Muscle of leg (tissue), 3 donors: ENCODE measurements at regions not wholly inside any gene's neighbourhood (a gene's known extent, or its start where the extent isn't known, plus 50 kb on each side); places are given as distances from the start of the nearest gene placed in this dataset.

Source experiments
- DNase-seq: peaks from one replicate; pipeline ENCODE4 v3.0.0; 2013
- H3K27ac ChIP-seq: one replicate; pipeline ENCODE4 v1.5.1; 2013; ENCODE audit warnings: mild to moderate bottlenecking, low read length, control low read depth
- H3K27me3 ChIP-seq: one replicate; pipeline ENCODE4 v1.6.1; 2013; ENCODE audit warnings: low read length; ENCODE audit not compliant: control insufficient read depth, insufficient read depth
- H3K36me3 ChIP-seq: one replicate; pipeline ENCODE4 v1.6.1; 2013; ENCODE audit warnings: low read length; ENCODE audit not compliant: control insufficient read depth, insufficient read depth
- H3K4me1 ChIP-seq: one replicate; pipeline ENCODE4 v1.6.1; 2013; ENCODE audit warnings: low read length; ENCODE audit not compliant: control insufficient read depth, insufficient read depth
- H3K4me3 ChIP-seq: one replicate; pipeline ENCODE4 v1.5.1; 2013; ENCODE audit warnings: low read length, control low read depth
- H3K9me3 ChIP-seq: replicated peaks from 2 replicates; pipeline ENCODE4 v1.6.1; 2013; ENCODE audit warnings: low read depth, low read length; ENCODE audit not compliant: control insufficient read depth
- WGBS: methylation state at CpG from one replicate; pipeline ENCODE4 v1.1.5; 2013; ENCODE audit warnings: missing lambda C conversion rate; ENCODE audit not compliant: insufficient coverage; 5-methylcytosine and 5-hydroxymethylcytosine counted together

DNA sequence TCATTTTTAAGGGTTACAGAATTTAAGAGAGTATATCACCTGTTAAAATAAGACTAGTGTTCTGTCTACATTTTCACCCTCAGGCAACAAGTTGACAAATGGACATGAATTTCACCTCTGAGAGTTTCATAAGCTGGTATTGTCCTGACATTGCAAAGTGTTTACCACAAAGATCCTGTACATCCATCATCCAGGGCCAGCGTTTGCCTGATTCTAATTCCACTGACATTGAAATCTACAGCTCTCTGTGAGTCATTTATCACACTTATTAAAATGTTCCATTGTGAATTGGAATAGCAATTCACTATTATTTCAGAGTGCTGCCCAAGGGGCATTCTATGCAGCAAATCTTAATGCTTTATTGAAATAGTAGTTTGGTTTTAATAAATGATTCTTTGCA is 1499.4 kb upstream of the PCDH7 start:
- DNase-seq: no peak
- 60% methylated on average over 1 of the region's 1 CpG for WGBS
- H3K4me3 ChIP-seq: no peak overlapping the region
- no peak overlapping the region for H3K27ac ChIP-seq
- no peaks in the 10 kb centered on the region for H3K9me3 ChIP-seq
- no peaks in the 10 kb centered on the region for H3K4me1 ChIP-seq
- H3K36me3 ChIP-seq: no peaks in the 10 kb centered on the region
- H3K27me3 ChIP-seq: no peaks in the 10 kb centered on the region

DNA sequence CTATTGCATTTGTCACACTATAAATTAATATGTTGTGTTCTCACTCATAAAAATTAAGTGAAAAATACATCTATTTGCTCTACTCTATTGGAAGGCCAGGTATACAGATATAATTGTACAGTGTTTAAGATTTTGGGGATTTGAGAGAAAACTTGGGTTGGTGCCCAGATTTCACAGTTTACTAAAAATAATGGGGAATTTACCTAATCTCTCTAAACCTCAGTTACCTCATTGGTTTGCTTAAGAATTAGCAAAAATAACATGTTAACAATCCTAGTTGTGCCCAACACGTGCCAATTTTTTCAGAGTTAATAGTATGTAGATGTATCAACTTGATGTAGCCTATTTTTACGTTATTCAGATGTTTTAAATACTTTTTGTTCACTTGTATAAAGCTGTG is 1495.3 kb upstream of the PCDH7 start:
- H3K27me3 ChIP-seq: no peaks in the 10 kb centered on the region
- no CpG with 5 or more reads among the region's 2 CpGs for WGBS
- H3K27ac ChIP-seq: no peak overlapping the region
- no peaks in the 10 kb centered on the region for H3K9me3 ChIP-seq
- no peaks in the 10 kb centered on the region for H3K4me1 ChIP-seq
- no peak overlapping the region for H3K4me3 ChIP-seq
- no peak for DNase-seq
- no peaks in the 10 kb centered on the region for H3K36me3 ChIP-seq

DNA sequence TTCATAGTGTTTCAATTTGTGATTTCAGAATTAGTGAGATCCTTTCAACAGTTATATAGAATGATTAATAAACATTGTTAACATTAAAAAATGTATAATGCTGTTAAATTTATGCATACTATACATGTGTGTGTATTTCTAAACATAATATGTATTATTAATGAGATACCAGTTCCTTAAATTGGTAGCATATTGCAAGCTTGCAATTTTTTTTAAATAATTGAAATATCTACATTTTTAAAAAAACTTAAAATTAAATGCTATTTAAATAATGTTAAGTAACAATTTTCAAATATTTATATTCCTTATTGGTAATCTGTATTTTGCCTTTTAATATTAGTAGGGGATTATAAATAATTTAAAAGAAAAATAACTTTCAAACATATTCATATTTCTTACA is 1479.5 kb upstream of the PCDH7 start:
- no peaks in the 10 kb centered on the region for H3K9me3 ChIP-seq
- H3K27ac ChIP-seq: no peak overlapping the region
- no peaks in the 10 kb centered on the region for H3K36me3 ChIP-seq
- H3K4me1 ChIP-seq: no peaks in the 10 kb centered on the region
- H3K27me3 ChIP-seq: no peaks in the 10 kb centered on the region
- H3K4me3 ChIP-seq: no peak overlapping the region
- no peak for DNase-seq

DNA sequence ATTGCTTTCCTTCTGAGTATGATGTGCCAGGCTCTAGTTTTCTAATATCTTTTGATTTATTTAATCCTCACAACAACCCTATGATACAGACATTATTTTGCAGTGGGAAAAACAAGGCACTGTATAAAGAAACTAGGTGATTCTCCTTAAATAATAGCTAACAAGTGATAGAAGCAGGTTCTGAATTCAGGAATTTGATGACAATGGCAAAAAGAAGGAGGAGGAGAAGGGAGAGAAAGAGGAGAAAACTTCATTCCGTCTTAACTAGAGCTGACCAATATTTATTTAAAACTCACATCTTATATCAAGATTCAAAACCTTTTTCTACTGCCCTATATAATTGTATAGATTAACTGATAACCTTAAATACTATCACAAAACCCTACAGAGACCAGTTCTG is 1477.1 kb upstream of the PCDH7 start:
- DNase-seq: no peak
- Histone ChIP-seq H3K9me3 (no peaks in the 10 kb centered on the region), H3K4me3 (no peak overlapping the region), H3K36me3 (no peaks in the 10 kb centered on the region), H3K27ac (no peak overlapping the region), H3K27me3 (no peaks in the 10 kb centered on the region), H3K4me1 (no peaks in the 10 kb centered on the region)
- no CpG with 5 or more reads among the region's 1 CpG for WGBS

DNA sequence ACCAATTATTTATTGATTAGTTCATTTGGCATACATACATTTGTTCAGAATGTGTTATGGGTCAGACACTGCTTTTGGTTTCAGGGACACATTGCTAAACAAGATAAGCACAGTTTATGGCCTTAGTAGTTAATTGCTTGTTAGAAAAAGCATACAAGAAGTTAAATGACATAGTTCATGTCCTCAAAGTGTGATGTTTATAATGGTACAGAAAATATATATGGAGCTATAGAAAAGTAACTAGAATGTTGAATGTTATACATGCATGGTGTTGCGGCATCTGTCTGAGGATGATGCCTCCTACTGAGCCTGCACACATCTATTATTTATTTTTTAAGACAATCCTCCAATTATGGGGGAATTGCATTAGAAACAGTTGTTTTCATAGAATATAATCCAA is 1476.3 kb upstream of the PCDH7 start:
- H3K36me3 ChIP-seq: no peaks in the 10 kb centered on the region
- no peak overlapping the region for H3K27ac ChIP-seq
- WGBS: no CpG with 5 or more reads among the region's 1 CpG
- H3K4me3 ChIP-seq: no peak overlapping the region
- no peaks in the 10 kb centered on the region for H3K9me3 ChIP-seq
- H3K27me3 ChIP-seq: no peaks in the 10 kb centered on the region
- no peak for DNase-seq
- H3K4me1 ChIP-seq: no peaks in the 10 kb centered on the region

DNA sequence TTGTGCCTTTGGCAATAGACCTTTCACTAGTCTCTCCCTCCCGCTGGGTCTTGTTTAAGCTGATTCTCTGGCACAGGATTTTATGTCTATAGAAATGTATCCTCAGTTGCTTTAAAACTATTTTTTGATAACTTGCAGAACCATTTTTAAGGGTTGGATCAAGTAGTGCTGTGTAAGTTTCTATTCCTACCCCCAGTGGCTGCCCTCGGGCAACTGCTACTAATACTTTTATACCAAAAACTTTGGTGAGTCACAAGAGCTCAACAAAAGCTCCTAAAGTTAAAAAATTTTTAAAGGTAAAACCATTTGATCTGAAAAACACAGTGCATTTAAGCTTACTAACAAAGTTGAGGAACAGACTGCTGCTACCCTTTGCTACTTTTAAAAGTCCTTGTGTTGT is 1460.6 kb upstream of the PCDH7 start:
- DNase-seq: no peak
- no peaks in the 10 kb centered on the region for H3K4me1 ChIP-seq
- WGBS: no CpG with 5 or more reads among the region's 2 CpGs
- no peak overlapping the region for H3K4me3 ChIP-seq
- H3K9me3 ChIP-seq: no peaks in the 10 kb centered on the region
- H3K27ac ChIP-seq: no peak overlapping the region
- H3K27me3 ChIP-seq: no peaks in the 10 kb centered on the region
- no peaks in the 10 kb centered on the region for H3K36me3 ChIP-seq

DNA sequence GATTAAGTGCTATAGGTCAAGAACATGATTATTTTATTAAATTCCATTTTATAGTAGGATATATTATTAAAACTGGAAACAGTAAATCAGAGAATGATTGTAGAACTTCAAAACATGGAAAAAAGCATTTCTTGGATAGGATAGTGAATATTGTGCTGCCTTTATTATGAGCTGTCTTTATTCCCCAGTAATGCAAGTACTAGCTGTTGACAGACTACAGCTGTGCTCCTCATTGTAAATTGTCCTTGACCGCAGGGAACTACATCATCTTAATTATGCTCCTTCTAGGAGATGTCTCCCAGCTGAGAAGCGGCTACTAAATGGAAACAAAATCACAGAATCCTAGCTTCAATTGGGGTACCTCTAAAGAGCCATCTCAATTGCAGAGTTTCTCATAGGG is 1457.2 kb upstream of the PCDH7 start:
- Histone ChIP-seq H3K4me1 (no peaks in the 10 kb centered on the region), H3K36me3 (no peaks in the 10 kb centered on the region), H3K27ac (no peak overlapping the region), H3K9me3 (no peaks in the 10 kb centered on the region), H3K27me3 (no peaks in the 10 kb centered on the region), H3K4me3 (no peak overlapping the region)
- no CpG with 5 or more reads among the region's 2 CpGs for WGBS
- peak; percentile 2 for DNase-seq

DNA sequence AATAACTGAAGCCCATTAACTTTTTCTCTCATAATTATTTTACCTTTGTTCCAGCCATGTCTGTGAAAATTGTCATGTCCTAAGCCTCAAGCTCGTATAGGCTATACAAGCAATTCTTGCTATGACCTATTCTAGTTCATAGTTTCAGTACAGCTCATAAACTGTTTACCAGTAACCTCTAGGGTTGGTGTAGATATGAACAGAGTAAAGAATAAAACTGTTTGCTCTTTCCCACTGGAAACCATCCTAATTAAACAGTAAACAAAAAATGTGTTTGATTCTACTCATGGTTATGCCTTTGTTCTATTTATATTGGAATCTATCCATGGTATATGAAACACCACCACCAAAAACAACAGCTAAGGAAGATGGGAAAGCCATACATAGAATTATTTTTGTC is 1444.0 kb upstream of the PCDH7 start:
- Histone ChIP-seq H3K9me3 (no peaks in the 10 kb centered on the region), H3K27ac (no peak overlapping the region), H3K36me3 (no peaks in the 10 kb centered on the region), H3K27me3 (no peaks in the 10 kb centered on the region), H3K4me3 (no peak overlapping the region), H3K4me1 (no peaks in the 10 kb centered on the region)
- WGBS: no CpG with 5 or more reads among the region's 1 CpG
- DNase-seq: no peak

DNA sequence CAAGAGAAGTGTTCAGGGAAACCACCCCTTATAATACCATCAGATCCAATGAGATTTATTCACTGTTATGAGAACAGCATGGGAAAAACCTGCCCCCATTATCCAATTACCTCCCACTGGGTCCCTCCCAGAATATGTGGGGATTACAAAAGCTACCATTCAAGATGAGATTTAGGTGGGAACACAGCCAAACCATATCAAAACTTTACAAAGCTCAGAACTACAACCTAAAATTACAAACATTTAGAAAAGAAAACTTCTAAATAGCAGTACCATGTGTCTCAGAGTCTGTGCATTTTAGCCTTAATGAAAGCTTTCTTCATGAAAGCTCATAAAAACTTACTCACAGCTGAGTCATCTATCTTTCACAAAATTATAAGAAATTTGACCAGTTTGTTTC is 1442.8 kb upstream of the PCDH7 start:
- DNase-seq: no peak
- H3K4me3 ChIP-seq: no peak overlapping the region
- no peaks in the 10 kb centered on the region for H3K36me3 ChIP-seq
- no peaks in the 10 kb centered on the region for H3K27me3 ChIP-seq
- no peaks in the 10 kb centered on the region for H3K4me1 ChIP-seq
- no peaks in the 10 kb centered on the region for H3K9me3 ChIP-seq
- H3K27ac ChIP-seq: no peak overlapping the region

DNA sequence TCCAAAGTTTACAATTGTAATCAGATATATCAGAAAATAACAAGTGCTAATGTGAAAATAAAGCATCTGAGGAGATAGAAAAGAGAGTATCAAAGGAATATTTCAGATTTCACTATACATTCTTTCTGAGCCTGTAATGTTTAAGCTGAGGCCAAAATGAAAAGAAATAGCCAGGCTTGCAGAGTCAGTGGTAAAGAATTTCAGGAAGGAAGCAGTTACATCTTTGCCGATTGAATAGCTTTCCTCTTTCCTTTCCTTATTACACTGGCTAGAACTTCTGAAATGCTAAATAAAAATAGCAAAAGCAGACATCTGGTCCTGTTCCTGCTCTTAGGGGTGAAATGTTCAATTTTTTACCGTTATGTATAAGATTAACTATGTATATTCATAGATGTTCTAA is 1441.6 kb upstream of the PCDH7 start:
- no CpG with 5 or more reads among the region's 2 CpGs for WGBS
- Histone ChIP-seq H3K4me3 (no peak overlapping the region), H3K4me1 (no peaks in the 10 kb centered on the region), H3K27me3 (no peaks in the 10 kb centered on the region), H3K9me3 (no peaks in the 10 kb centered on the region), H3K27ac (no peak overlapping the region), H3K36me3 (no peaks in the 10 kb centered on the region)
- DNase-seq: peak; percentile 62

DNA sequence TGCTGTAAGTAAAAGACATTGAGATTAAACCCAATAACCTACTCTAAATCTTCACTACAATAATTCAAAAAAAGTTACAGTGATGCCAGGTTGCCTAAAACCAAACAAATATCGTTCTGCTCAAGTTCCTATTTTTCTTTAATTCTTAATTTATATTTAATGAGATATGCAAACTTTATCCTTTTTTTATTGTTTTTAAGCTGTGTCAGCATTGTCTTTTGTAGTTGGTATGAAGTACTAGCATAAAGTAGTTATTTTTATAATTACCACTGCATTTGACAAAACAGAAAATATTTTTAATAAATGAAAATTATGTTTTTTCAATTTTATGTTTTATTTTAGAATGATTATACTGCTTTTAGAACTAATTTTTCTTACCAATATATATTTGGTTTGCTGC is 1431.1 kb upstream of the PCDH7 start:
- Histone ChIP-seq H3K27me3 (no peaks in the 10 kb centered on the region), H3K4me3 (no peak overlapping the region), H3K4me1 (no peaks in the 10 kb centered on the region), H3K9me3 (no peaks in the 10 kb centered on the region), H3K36me3 (no peaks in the 10 kb centered on the region), H3K27ac (no peak overlapping the region)
- WGBS: no CpG with 5 or more reads among the region's 1 CpG
- no peak for DNase-seq
